Muscle of arm (tissue), 1 donor: ENCODE measurements at regions not wholly inside any gene's neighbourhood (a gene's known extent, or its start where the extent isn't known, plus 50 kb on each side); places are given as distances from the start of the nearest gene placed in this dataset.
"Not testable (repeated sequence)": the region's sequence is repeated elsewhere in the genome, so short reads cannot be mapped to it uniquely, and the experiment has no call there.

Experiments
- DNase-seq: peaks from one replicate; pipeline ENCODE4 v3.0.0-alpha.2; 2013

GRCh38 chr14:46147452-46147851, 504.1 kb downstream of the RPL10L start:
- no peak for DNase-seq

GRCh38 chr14:46147024-46147423, 504.6 kb downstream of the RPL10L start:
- DNase-seq: no peak

DNA sequence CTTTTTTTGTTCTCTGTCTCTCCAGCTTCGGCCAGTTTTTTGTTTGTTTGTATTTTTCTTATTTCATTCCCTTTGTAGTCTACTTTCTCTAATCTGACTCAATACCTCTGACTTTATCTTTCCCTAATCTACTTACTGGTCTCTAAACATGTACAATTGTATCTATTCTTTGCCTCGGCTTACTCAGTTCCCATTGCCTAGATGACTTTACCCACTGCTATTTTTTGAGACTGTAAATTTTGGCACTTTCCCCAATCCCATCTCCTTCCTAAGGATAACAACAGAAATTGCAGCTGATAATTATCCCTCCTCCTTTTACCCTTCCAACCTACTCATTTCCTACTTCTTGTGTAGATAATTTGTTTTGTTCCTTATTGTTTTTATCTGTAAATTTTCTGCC, 511.1 kb downstream of the RPL10L start:
- DNase-seq: no peak

- no peak for DNase-seq
Observed at GRCh38 chr14:46139649-46140048, 511.9 kb downstream of the RPL10L start.

DNA sequence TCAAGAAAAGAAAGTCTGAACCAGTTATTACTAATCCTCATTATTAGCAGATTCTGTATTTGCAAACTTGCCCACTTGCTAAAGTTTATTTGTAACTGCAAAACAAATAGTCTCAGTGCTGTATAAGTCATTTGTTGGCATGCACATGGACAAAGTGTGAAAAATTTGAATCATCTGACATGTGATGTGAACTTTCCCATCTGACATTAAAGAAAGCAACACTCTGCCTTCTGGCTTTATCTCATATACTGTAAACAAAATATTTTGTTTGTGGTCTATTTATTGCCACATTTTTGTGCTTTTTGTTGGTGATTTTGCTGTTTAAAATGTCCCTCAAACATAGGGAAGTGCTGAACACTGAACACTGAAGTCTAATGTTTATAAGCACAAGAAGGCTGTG, 513.8 kb downstream of the RPL10L start:
- no peak for DNase-seq

- no peak for DNase-seq
Observed at GRCh38 chr14:46136456-46136855, 515.1 kb downstream of the RPL10L start.

DNA sequence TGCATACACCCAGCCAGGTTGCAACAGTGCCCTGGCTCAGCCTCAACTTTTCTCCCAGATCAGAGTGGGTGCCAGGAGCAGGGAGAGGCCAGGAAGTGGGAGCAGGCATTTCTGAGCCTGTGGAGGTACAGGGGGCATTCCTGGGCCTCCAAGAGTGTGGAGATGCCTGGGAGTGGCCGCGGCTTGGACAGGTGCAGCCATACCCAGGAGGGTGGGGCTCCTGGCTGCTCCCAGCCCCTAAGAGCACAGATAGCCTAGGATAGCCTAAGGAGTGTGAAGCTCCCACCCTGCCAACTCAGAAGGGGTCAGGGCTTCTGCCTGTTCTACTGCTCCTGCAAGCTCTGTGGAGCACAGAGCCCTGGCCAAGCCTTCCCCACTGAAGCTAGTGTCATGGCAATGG, 543.4 kb downstream of the RPL10L start:
- no peak for DNase-seq

GRCh38 chr14:46100901-46101300, 550.7 kb downstream of the RPL10L start:
- DNase-seq: not testable (repeated sequence)

- DNase-seq: no peak
Observed at GRCh38 chr14:46091819-46092218, 559.8 kb downstream of the RPL10L start.

GRCh38 chr14:46087604-46088003, 564.0 kb downstream of the RPL10L start:
- no peak for DNase-seq

GRCh38 chr14:46074061-46074460, 577.5 kb downstream of the RPL10L start:
- DNase-seq: no peak

GRCh38 chr14:46063872-46064271, 587.7 kb downstream of the RPL10L start:
- DNase-seq: no peak

- no peak for DNase-seq
Observed at GRCh38 chr14:46058964-46059563, 592.5 kb downstream of the RPL10L start.

DNA sequence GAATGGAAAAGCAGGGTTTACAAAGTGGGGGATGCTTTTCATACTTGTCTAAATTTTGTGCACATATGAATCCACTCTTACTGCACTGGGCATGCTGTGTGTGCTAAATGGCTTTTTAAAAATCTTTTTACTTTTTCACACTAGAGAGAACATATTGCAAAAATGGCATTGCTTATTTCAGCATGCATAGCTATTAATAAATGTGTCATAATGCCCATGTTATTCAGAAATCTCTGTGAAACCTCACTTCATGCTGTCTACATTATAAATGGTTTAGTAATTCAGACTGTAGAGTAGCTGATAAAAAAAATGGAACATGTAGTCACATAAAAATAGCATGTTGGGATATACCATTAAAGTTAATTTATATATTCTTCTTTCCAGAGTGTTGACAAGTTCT, 593.8 kb downstream of the RPL10L start:
- no peak for DNase-seq

DNA sequence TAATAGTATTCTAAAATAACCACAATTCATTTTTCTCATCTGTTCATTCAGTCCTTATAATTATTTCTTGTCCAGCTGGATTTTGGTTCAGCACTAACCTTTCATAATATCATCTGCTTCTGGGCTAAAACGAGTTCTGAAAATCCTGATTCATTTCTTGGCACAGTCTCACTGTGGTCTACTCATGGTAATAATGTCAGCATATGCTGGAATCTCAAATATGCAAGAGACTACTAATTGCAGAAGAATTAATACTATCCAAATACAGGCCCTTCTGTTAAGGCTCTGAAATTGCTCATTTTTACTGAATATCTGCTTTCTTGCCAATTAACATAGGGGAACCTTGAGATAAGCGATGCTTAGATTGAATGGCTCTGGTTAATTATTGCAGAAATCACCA, 597.1 kb downstream of the RPL10L start:
- DNase-seq: no peak

GRCh38 chr14:46053221-46053620, 598.4 kb downstream of the RPL10L start:
- no peak for DNase-seq

DNA sequence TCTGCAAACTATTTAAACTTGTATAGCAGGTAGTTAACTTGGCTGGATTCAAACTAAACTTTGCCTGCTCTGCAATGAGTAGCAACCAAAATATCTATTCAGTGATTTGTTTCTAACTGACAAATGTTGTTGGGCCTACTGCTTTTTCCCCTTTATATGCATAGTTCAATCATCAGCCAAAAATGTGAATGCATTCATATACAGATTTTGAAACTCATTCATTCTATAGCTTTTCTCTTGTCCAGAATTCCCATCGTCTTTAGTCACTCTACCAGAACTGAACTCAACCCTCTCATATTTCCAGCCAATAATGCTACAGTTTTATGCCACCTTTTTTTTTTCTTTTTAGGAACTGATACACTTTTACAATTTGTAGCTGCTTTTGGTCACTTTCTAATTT, 599.8 kb downstream of the RPL10L start:
- no peak for DNase-seq

GRCh38 chr14:46048127-46048526, 603.5 kb downstream of the RPL10L start:
- DNase-seq: no peak

DNA sequence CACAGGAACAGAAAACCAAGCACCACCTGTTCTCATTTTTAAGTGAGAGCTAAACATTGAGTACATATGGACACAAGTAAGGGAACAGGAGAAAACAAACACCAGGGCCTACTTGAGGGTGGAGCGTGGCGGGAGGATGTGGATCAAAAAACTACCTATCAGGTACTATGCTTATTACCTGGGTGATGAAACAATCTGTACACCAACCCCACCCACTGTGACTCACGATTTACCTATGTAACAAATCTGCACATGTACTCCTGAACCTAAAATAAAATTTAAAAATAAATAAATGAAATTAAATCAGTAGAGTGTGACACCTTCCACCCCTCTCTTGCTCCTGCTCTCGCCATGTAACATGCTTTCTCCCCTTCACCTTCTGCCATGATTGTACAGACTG, 615.5 kb downstream of the RPL10L start:
- DNase-seq: no peak

DNA sequence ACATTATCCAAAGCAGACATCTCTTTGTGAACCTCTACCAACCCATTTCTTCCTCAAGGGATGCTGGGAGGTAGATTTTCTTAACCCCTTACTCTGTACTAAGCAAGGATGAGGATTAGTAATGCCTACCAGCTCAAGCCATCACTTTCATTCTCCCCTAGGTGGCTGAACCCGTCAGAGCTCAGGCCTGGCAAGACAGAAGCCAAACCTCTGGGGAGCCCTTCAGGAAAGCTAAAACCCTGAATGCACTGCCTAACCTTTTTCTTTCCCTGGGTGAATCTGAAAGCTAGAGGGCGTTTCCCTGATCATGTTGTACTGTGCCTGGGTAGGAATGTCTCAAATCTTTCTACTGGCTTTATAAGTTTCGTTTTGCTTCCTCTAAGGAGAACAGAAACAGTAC, 617.3 kb downstream of the RPL10L start:
- no peak for DNase-seq

GRCh38 chr14:46018846-46019420, 632.6 kb downstream of the RPL10L start:
- no peak for DNase-seq

DNA sequence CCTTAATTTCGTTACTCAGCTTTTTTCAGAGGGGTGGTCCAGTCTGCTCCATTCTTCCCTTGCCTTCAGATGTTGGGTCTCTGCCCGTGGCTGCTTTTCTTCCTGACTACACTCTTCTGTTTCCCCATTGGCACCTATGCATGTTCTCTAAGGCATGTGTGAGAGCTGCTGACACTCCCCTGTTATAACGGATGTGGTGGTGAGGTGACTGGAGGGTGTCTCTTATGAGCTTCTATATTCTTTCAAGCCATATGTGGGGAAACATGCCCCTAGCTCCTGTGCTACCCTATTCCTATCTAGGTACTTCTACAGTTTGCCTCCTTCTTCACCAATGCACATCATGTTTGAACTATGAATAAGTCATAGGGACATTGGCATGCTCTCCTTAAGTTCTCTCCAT, 643.2 kb downstream of the RPL10L start:
- DNase-seq: no peak

- DNase-seq: no peak
Observed at GRCh38 chr14:45998554-45998953, 653.0 kb downstream of the RPL10L start.

- no peak for DNase-seq
Observed at GRCh38 chr14:45990252-45990651, 661.3 kb downstream of the RPL10L start.
